ENCODE measurements at regions not wholly inside any gene's neighbourhood (a gene's known extent, or its start where the extent isn't known, plus 50 kb on each side); places are given as distances from the start of the nearest gene placed in this dataset.

GRCh38 chr4:155591738-155592143 is 74.9 kb upstream of the GUCY1A1 start:
- TF ChIP-seq CTCF (IDR thresholded peaks at IDR 0.05): no peak
- TF ChIP-seq EZH2 (IDR thresholded peaks at IDR 0.05): no peak

Measured in neural progenitor cell (in vitro differentiated cells).